Endothelial cell of umbilical vein (primary cell): ENCODE measurements at regions not wholly inside any gene's neighbourhood (a gene's known extent, or its start where the extent isn't known, plus 50 kb on each side); places are given as distances from the start of the nearest gene placed in this dataset.

ENCODE experiments used
- BruUV-seq: library from RNA; stranded (reverse); fragments of 400-500 nt; replicated peaks from 2 replicates; lab custom pipeline; 2021; lab: Mats Ljungman, UMichigan
- CTCF ChIA-PET: fragments of 300-600, 350-600 bp; sonication (Branson Sonifier 250); formaldehyde crosslinking; loops from one replicate; lab custom pipeline; 2021; ENCODE audit warnings: antibody characterized with exemption, inconsistent platforms; lab: Charles Lee
- POLR2A ChIA-PET: fragments of 300-600, 350-600 bp; sonication (Branson Sonifier 250); formaldehyde crosslinking; loops from one replicate; lab custom pipeline; 2021; ENCODE audit warnings: antibody characterized with exemption, inconsistent platforms; lab: Charles Lee
- DNase-seq: peaks from one replicate; pipeline ENCODE4 v3.0.0-alpha.2; 2011; ENCODE audit warnings: low read depth, low spot score
- FAIRE-seq: peaks from 2 replicates; lab custom pipeline; 2011; peaks lifted over from hg19 to GRCh38; lab: Jason Lieb, UNC
- H2AFZ ChIP-seq: 2 replicates; pipeline ENCODE4 v1.6.0; 2012; ENCODE audit warnings: low read depth, low read length, control low read depth, inconsistent platforms
- H3K27ac ChIP-seq: 2 replicates; pipeline ENCODE4 v1.5.1; 2011; ENCODE audit warnings: low read depth, mild to moderate bottlenecking, control low read depth, low read length, moderate library complexity; ENCODE audit not compliant: insufficient read depth
- H3K27me3 ChIP-seq, 2 experiments: 2 replicates each; pipeline versions ENCODE4 v1.6.0 to v1.6.1; 2011; ENCODE audit warnings: low read length in 2 of 2, mixed read lengths in 1 of 2; ENCODE audit not compliant: control insufficient read depth in 2 of 2, insufficient read depth in 2 of 2
- H3K36me3 ChIP-seq, 2 experiments: 2 replicates in 1 of 2; 3 replicates in 1 of 2; pipeline ENCODE4 v1.5.1; 2011; ENCODE audit warnings: low read length in 2 of 2, mild to moderate bottlenecking in 1 of 2, moderate library complexity in 1 of 2; ENCODE audit not compliant: control insufficient read depth in 2 of 2, insufficient read depth in 2 of 2; ENCODE audit errors: extremely low read depth in 1 of 2
- H3K4me1 ChIP-seq: 3 replicates; pipeline ENCODE4 v1.5.1; 2011; ENCODE audit warnings: mild to moderate bottlenecking, low read length; ENCODE audit not compliant: control insufficient read depth, insufficient read depth; ENCODE audit errors: extremely low read depth
- H3K4me2 ChIP-seq: 2 replicates; pipeline ENCODE4 v1.6.1; 2011; ENCODE audit warnings: low read length, control low read depth, mixed read lengths; ENCODE audit not compliant: insufficient read depth
- H3K4me3 ChIP-seq, 3 experiments: fragments of 200-600 bp in 1 of 3; sonication (generic), shearing (Covaris generic) in 1 of 3; replicated peaks in 1 of 3; 2 replicates each; pipeline ENCODE4 v1.5.1; 2011 to 2016; ENCODE audit warnings: control low read depth in 3 of 3, low read length in 3 of 3, mild to moderate bottlenecking in 2 of 3, inconsistent platforms in 1 of 3, low read depth in 1 of 3, moderate library complexity in 1 of 3; ENCODE audit not compliant: insufficient read depth in 1 of 3
- H3K79me2 ChIP-seq: 2 replicates; pipeline ENCODE4 v1.6.0; 2012; ENCODE audit warnings: low read length, inconsistent platforms; ENCODE audit not compliant: control insufficient read depth, insufficient read depth
- H3K9ac ChIP-seq: replicated peaks from 2 replicates; pipeline ENCODE3; 2011; ENCODE audit warnings: low read length, control low read depth; ENCODE audit not compliant: insufficient read depth; ENCODE audit errors: extremely low read depth
- H3K9me1 ChIP-seq: replicated peaks from 3 replicates; pipeline ENCODE4 v1.6.0; 2011; ENCODE audit warnings: mild to moderate bottlenecking, low read length; ENCODE audit not compliant: control insufficient read depth, insufficient read depth; ENCODE audit errors: extremely low read depth
- H3K9me3 ChIP-seq: replicated peaks from 2 replicates; pipeline ENCODE4 v1.5.1; 2012; ENCODE audit warnings: low read length, inconsistent platforms; ENCODE audit not compliant: control insufficient read depth, insufficient read depth
- H4K20me1 ChIP-seq: replicated peaks from 2 replicates; pipeline ENCODE3; 2011; ENCODE audit warnings: mild to moderate bottlenecking, low read length; ENCODE audit not compliant: control insufficient read depth, insufficient read depth; ENCODE audit errors: extremely low read depth
- JUN ChIP-seq: IDR thresholded peaks from 2 replicates; pipeline ENCODE4 v1.6.1; 2011; ENCODE audit warnings: borderline replicate concordance, low read depth; ENCODE audit not compliant: insufficient read length, insufficient read depth
- POLR2A ChIP-seq: IDR thresholded peaks from 2 replicates; pipeline ENCODE4 v1.6.1; 2012; ENCODE audit warnings: low read depth, mild to moderate bottlenecking, control low read depth, low read length
- POLR2AphosphoS5 ChIP-seq: IDR thresholded peaks from 2 replicates; pipeline ENCODE4 v1.6.1; 2012; ENCODE audit warnings: low read depth, mild to moderate bottlenecking, control low read depth, low read length, moderate library complexity; ENCODE audit not compliant: insufficient read depth
- dilution Hi-C: fragments of 300-500 bp; cut with MboI; formaldehyde crosslinking; loops from one replicate; pipeline ENCODE4 v1.15.0; 2019; ENCODE audit warnings: low sequenced_read_pairs; ENCODE audit not compliant: extremely low pct_ligation_motif_present
- intact Hi-C: fragments of 100-400 bp; cut with micrococcal nuclease; formaldehyde crosslinking; loops from one replicate; pipeline ENCODE4 v1.10.0; 2022
- TF ChIP-seq, protein P1 (sequence below): IDR thresholded peaks from 2 replicates; pipeline ENCODE4 v1.6.1; 2011; ENCODE audit not compliant: insufficient read depth, insufficient read length
- TF ChIP-seq, protein P2 (sequence below), 2 donors: IDR thresholded peaks; 1 replicate in 1 of 2; 2 replicates in 1 of 2; pipeline ENCODE4 v1.5.1; 2011; ENCODE audit warnings: low read length in 2 of 2, mild to moderate bottlenecking in 2 of 2, moderate library complexity in 2 of 2, control low read depth in 1 of 2, inconsistent platforms in 1 of 2, low read depth in 1 of 2; ENCODE audit not compliant: insufficient read depth in 1 of 2; ENCODE audit errors: extremely low read depth in 1 of 2

GRCh38 chr21:41674402-41674801, 92.5 kb downstream of the RIPK4 start:
- no peaks in the 10 kb centered on the region for H3K4me1 ChIP-seq
- ChIA-PET CTCF (interaction anchor here (1.2 to 1.6 kb wide), 2 partner anchors 21 to 30 kb away, joined by 4 to 5 read pairs; no protein-coding TSS in a partner anchor), POLR2A (no interaction called here)
- dilution Hi-C loops = no loop called here
- no peak overlapping the region for H3K9ac ChIP-seq
- TF ChIP-seq POLR2A = no peak
- no peak for TF ChIP-seq POLR2AphosphoS5
- TF ChIP-seq, protein P1, sequence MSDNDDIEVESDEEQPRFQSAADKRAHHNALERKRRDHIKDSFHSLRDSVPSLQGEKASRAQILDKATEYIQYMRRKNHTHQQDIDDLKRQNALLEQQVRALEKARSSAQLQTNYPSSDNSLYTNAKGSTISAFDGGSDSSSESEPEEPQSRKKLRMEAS = no peak
- TF ChIP-seq, protein P2, sequence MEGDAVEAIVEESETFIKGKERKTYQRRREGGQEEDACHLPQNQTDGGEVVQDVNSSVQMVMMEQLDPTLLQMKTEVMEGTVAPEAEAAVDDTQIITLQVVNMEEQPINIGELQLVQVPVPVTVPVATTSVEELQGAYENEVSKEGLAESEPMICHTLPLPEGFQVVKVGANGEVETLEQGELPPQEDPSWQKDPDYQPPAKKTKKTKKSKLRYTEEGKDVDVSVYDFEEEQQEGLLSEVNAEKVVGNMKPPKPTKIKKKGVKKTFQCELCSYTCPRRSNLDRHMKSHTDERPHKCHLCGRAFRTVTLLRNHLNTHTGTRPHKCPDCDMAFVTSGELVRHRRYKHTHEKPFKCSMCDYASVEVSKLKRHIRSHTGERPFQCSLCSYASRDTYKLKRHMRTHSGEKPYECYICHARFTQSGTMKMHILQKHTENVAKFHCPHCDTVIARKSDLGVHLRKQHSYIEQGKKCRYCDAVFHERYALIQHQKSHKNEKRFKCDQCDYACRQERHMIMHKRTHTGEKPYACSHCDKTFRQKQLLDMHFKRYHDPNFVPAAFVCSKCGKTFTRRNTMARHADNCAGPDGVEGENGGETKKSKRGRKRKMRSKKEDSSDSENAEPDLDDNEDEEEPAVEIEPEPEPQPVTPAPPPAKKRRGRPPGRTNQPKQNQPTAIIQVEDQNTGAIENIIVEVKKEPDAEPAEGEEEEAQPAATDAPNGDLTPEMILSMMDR (IDR thresholded peaks at IDR 0.05; ENCODE audit: extremely low read depth in 1 of 2, insufficient read depth in 1 of 2, low read depth in 1 of 2, low read length in 2 of 2) = no peak
- TF ChIP-seq JUN = no peak
- H2AFZ ChIP-seq = no peak overlapping the region
- intact Hi-C loops = no loop called here
- no peaks in the 10 kb centered on the region for H3K9me3 ChIP-seq
- no peaks in the 10 kb centered on the region for H3K36me3 ChIP-seq
- H3K27ac ChIP-seq = no peak overlapping the region
- H4K20me1 ChIP-seq = no peaks in the 10 kb centered on the region
- H3K4me2 ChIP-seq = no peak overlapping the region
- no peaks in the 10 kb centered on the region for H3K79me2 ChIP-seq
- no peak overlapping the region for H3K4me3 ChIP-seq
- no peak for DNase-seq
- H3K9me1 ChIP-seq = no peaks in the 10 kb centered on the region
- FAIRE-seq = no peak
- BruUV-seq = no TSS peak
- H3K27me3 ChIP-seq = no peaks in the 10 kb centered on the region
